ENCODE measurements at regions not wholly inside any gene's neighbourhood (a gene's known extent, or its start where the extent isn't known, plus 50 kb on each side); places are given as distances from the start of the nearest gene placed in this dataset.

DNA sequence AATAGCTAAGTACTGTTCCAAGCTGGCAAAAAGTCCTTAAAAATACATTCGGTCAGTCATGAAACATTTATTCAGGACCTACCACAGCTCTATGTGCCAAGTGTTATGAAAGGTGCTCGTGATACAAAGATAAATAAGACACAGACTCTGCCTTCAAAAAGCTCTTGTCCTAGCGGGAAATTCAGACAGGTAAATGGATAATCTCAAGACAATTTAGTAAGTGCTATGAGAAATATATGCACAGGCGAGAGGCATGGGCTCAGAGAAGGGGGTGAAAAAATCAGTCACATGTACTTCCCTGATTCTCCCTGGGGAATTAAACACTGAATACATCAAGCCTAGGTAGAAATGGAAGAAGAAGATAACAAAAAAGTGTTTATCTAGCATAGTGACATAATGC is 49.8 kb upstream of the HEY2 start:
- intact Hi-C loops (cut with micrococcal nuclease) (no loop called here), in situ Hi-C loops (cut with MboI) (no loop called here)
- Histone ChIP-seq H3K79me2 (ENCODE audit: control insufficient read depth, insufficient read depth, low read length) (no peaks in the 10 kb centered on the region), H3K9me1 (ENCODE audit: control insufficient read depth, insufficient read depth, low read length) (no peaks in the 10 kb centered on the region), H3K9ac (ENCODE audit: insufficient read depth in 1 of 2, low read depth in 2 of 2, low read length in 2 of 2) (no peak overlapping the region), H3K9me3 (replicated peaks; ENCODE audit: control insufficient read depth, insufficient read depth, low read depth, low read length) (no peaks in the 10 kb centered on the region), H3K36me3 (ENCODE audit: control insufficient read depth, insufficient read depth, low read length) (no peaks in the 10 kb centered on the region), H4K20me1 (replicated peaks; ENCODE audit: control insufficient read depth, insufficient read depth, low read length) (no peaks in the 10 kb centered on the region), H3K27ac (ENCODE audit: extremely low read depth, low read depth, low read length) (no peak overlapping the region), H3K27me3 (ENCODE audit: control insufficient read depth in 2 of 2, insufficient read depth in 2 of 2, low read length in 2 of 2) (peaks cover 0 to 7% of the 10 kb centered on the region in 2 experiments; a peak in 1 of 5 replicates), H3K4me3 (no peak overlapping the region), H3K4me2 (ENCODE audit: insufficient read depth, low read length) (no peak overlapping the region), H2AFZ (ENCODE audit: low read depth, low read length) (no peak overlapping the region), H3K4me1 (replicated peaks in 1 of 2; ENCODE audit: control insufficient read depth in 2 of 2, insufficient read depth in 2 of 2, low read length in 2 of 2) (no peaks in the 10 kb centered on the region)
- ChIA-PET CTCF (ENCODE audit: low intra/inter-chr PET ratio) (no interaction called here), POLR2A (interaction anchor here (0.6 kb wide), 1 partner anchor 199 kb away, joined by 3 read pairs; no protein-coding TSS in a partner anchor)
- 0% methylated on average over 4 of the region's 4 CpGs for WGBS (ENCODE audit: insufficient coverage, low coverage, missing lambda C conversion rate)
- TF ChIP-seq ZFP30 (CRISPR knock-in tag; IDR thresholded peaks at IDR 0.05; ENCODE audit: borderline replicate concordance), result no peak
- TF ChIP-seq EP400 (IDR thresholded peaks at IDR 0.05), result no peak
- no peak for TF ChIP-seq GTF2F1 (IDR thresholded peaks at IDR 0.05; ENCODE audit: low read depth, low read length)
- no peak for TF ChIP-seq NR2C2 (CRISPR knock-in tag; IDR thresholded peaks at IDR 0.05)
- TF ChIP-seq NR2C2 (tag; IDR thresholded peaks at IDR 0.05), result no peak
- TF ChIP-seq, protein P1, sequence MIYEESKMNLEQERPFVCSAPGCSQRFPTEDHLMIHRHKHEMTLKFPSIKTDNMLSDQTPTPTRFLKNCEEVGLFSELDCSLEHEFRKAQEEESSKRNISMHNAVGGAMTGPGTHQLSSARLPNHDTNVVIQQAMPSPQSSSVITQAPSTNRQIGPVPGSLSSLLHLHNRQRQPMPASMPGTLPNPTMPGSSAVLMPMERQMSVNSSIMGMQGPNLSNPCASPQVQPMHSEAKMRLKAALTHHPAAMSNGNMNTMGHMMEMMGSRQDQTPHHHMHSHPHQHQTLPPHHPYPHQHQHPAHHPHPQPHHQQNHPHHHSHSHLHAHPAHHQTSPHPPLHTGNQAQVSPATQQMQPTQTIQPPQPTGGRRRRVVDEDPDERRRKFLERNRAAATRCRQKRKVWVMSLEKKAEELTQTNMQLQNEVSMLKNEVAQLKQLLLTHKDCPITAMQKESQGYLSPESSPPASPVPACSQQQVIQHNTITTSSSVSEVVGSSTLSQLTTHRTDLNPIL (CRISPR knock-in tag; IDR thresholded peaks at IDR 0.05), result no peak
- TF ChIP-seq BRCA1 (IDR thresholded peaks at IDR 0.05), result no peak
- TF ChIP-seq BRCA1 (CRISPR knock-in tag; IDR thresholded peaks at IDR 0.05), result no peak
- no peak for TF ChIP-seq SNIP1 (IDR thresholded peaks at IDR 0.05; ENCODE audit: low read depth)
- TF ChIP-seq, protein P2, sequence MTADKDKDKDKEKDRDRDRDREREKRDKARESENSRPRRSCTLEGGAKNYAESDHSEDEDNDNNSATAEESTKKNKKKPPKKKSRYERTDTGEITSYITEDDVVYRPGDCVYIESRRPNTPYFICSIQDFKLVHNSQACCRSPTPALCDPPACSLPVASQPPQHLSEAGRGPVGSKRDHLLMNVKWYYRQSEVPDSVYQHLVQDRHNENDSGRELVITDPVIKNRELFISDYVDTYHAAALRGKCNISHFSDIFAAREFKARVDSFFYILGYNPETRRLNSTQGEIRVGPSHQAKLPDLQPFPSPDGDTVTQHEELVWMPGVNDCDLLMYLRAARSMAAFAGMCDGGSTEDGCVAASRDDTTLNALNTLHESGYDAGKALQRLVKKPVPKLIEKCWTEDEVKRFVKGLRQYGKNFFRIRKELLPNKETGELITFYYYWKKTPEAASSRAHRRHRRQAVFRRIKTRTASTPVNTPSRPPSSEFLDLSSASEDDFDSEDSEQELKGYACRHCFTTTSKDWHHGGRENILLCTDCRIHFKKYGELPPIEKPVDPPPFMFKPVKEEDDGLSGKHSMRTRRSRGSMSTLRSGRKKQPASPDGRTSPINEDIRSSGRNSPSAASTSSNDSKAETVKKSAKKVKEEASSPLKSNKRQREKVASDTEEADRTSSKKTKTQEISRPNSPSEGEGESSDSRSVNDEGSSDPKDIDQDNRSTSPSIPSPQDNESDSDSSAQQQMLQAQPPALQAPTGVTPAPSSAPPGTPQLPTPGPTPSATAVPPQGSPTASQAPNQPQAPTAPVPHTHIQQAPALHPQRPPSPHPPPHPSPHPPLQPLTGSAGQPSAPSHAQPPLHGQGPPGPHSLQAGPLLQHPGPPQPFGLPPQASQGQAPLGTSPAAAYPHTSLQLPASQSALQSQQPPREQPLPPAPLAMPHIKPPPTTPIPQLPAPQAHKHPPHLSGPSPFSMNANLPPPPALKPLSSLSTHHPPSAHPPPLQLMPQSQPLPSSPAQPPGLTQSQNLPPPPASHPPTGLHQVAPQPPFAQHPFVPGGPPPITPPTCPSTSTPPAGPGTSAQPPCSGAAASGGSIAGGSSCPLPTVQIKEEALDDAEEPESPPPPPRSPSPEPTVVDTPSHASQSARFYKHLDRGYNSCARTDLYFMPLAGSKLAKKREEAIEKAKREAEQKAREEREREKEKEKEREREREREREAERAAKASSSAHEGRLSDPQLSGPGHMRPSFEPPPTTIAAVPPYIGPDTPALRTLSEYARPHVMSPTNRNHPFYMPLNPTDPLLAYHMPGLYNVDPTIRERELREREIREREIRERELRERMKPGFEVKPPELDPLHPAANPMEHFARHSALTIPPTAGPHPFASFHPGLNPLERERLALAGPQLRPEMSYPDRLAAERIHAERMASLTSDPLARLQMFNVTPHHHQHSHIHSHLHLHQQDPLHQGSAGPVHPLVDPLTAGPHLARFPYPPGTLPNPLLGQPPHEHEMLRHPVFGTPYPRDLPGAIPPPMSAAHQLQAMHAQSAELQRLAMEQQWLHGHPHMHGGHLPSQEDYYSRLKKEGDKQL (CRISPR knock-in tag; IDR thresholded peaks at IDR 0.05; ENCODE audit: borderline replicate concordance), result no peak
- no peak for TF ChIP-seq ZNF785 (CRISPR knock-in tag; IDR thresholded peaks at IDR 0.05)
- TF ChIP-seq BCOR (IDR thresholded peaks at IDR 0.05), result no peak
- TF ChIP-seq NFE2L1 (tag; IDR thresholded peaks at IDR 0.05; ENCODE audit: borderline replicate concordance, low read depth), result no peak
- no peak for TF ChIP-seq PCBP2 (IDR thresholded peaks at IDR 0.05; ENCODE audit: low read depth, low read length, poor library complexity, severe bottlenecking)
- FAIRE-seq, result no peak
- DNase-seq (ENCODE audit: extremely low read depth in 1 of 4, low spot score in 3 of 4), result no peak
- no peak for ATAC-seq
- BruUV-seq (replicated peaks), result no TSS peak
